ENCODE measurements at regions not wholly inside any gene's neighbourhood (a gene's known extent, or its start where the extent isn't known, plus 50 kb on each side); places are given as distances from the start of the nearest gene placed in this dataset.

DNA sequence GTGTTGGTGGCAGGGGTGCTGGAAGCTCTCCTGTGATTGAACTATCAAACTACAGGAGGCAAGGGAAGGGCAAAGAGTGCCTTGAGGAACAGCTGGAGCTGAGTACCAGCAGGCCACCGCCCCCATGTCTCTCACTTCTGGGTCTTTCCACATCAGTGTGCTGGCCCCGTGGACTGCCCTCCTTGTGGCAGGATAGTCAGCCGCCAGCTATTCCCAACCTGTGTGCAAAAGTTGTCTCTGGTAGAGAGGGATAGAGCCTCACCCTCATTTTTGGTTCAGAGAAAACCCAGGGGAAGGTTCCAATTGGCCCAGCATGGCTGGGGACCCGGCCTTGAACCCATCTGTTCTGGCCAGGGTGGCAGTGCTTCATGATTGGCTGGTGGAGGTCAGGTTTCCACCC lies 211.8 kb downstream of the IRF8 start:
- TF ChIP-seq, protein P1, sequence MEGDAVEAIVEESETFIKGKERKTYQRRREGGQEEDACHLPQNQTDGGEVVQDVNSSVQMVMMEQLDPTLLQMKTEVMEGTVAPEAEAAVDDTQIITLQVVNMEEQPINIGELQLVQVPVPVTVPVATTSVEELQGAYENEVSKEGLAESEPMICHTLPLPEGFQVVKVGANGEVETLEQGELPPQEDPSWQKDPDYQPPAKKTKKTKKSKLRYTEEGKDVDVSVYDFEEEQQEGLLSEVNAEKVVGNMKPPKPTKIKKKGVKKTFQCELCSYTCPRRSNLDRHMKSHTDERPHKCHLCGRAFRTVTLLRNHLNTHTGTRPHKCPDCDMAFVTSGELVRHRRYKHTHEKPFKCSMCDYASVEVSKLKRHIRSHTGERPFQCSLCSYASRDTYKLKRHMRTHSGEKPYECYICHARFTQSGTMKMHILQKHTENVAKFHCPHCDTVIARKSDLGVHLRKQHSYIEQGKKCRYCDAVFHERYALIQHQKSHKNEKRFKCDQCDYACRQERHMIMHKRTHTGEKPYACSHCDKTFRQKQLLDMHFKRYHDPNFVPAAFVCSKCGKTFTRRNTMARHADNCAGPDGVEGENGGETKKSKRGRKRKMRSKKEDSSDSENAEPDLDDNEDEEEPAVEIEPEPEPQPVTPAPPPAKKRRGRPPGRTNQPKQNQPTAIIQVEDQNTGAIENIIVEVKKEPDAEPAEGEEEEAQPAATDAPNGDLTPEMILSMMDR (IDR thresholded peaks at IDR 0.05): no peak
- no peak for TF ChIP-seq POLR2A (IDR thresholded peaks at IDR 0.05)

Data from testis (tissue), 2 donors.